GM12864 (cell line): ENCODE measurements at regions not wholly inside any gene's neighbourhood (a gene's known extent, or its start where the extent isn't known, plus 50 kb on each side); places are given as distances from the start of the nearest gene placed in this dataset.

ENCODE experiments used
- DNase-seq: peaks from one replicate; pipeline ENCODE4 v3.0.0-alpha.2; 2011; ENCODE audit warnings: low read depth
- H3K4me3 ChIP-seq: 2 replicates; pipeline ENCODE4 v1.5.1; 2011; ENCODE audit warnings: mild to moderate bottlenecking, low read depth, low read length, control low read depth
- CTCF ChIP-seq: IDR thresholded peaks from 2 replicates; pipeline ENCODE4 v1.5.1; 2011; ENCODE audit warnings: low read depth, mild to moderate bottlenecking, moderate library complexity, low read length, control low read depth, inconsistent platforms; ENCODE audit errors: missing control alignments

GRCh38 chr3:4218456-4219226, 84.5 kb upstream of the SETMAR start:
- TF ChIP-seq CTCF: no peak
- H3K4me3 ChIP-seq: no peak overlapping the region
- DNase-seq: no peak

- no peak for DNase-seq
- H3K4me3 ChIP-seq: no peak overlapping the region
- TF ChIP-seq CTCF: no peak
Observed at GRCh38 chr3:4219227-4219568, 84.0 kb upstream of the SETMAR start.

- no peak for TF ChIP-seq CTCF
- no peak for DNase-seq
- H3K4me3 ChIP-seq: no peak overlapping the region
Observed at GRCh38 chr3:4220065-4220464, 83.1 kb upstream of the SETMAR start.

GRCh38 chr3:4222574-4223175, 80.5 kb upstream of the SETMAR start:
- DNase-seq: no peak
- TF ChIP-seq CTCF: no peak
- no peak overlapping the region for H3K4me3 ChIP-seq

GRCh38 chr3:4223777-4224176, 79.4 kb upstream of the SETMAR start:
- no peak for DNase-seq

GRCh38 chr3:4224331-4224730, 78.8 kb upstream of the SETMAR start:
- no peak for TF ChIP-seq CTCF
- no peak overlapping the region for H3K4me3 ChIP-seq
- no peak for DNase-seq

More at GRCh38 chr3:4223777-4224176, 79.4 kb upstream of the SETMAR start:
- no peak overlapping the region for H3K4me3 ChIP-seq
- TF ChIP-seq CTCF: no peak

GRCh38 chr3:4225005-4225471, 78.1 kb upstream of the SETMAR start:
- DNase-seq: no peak
- no peak for TF ChIP-seq CTCF
- no peak overlapping the region for H3K4me3 ChIP-seq
